GM19035 (cell line): ENCODE measurements at regions not wholly inside any gene's neighbourhood (a gene's known extent, or its start where the extent isn't known, plus 50 kb on each side); places are given as distances from the start of the nearest gene placed in this dataset.
"Not testable (repeated sequence)": the region's sequence is repeated elsewhere in the genome, so short reads cannot be mapped to it uniquely, and the experiment has no call there.

ENCODE experiments used
- ATAC-seq: cut with Tn5 transposase; IDR thresholded peaks from one replicate; pipeline ENCODE4 v1.9.1; 2021; ENCODE audit not compliant: unreplicated experiment

- no peak for ATAC-seq
Measured at GRCh38 chr5:168085261-168086031, 206.0 kb upstream of the WWC1 start.

- ATAC-seq = no peak
Measured at GRCh38 chr5:168086104-168086610, 205.3 kb upstream of the WWC1 start.

- ATAC-seq = no peak
Measured at GRCh38 chr5:168086746-168087145, 204.7 kb upstream of the WWC1 start.

GRCh38 chr5:168088410-168089173 is 202.9 kb upstream of the WWC1 start:
- ATAC-seq = no peak

- ATAC-seq = no peak
Measured at GRCh38 chr5:168089201-168089887, 202.1 kb upstream of the WWC1 start.

- ATAC-seq = no peak
Measured at GRCh38 chr5:168092209-168093185, 198.9 kb upstream of the WWC1 start.

GRCh38 chr5:168093200-168093910 is 198.1 kb upstream of the WWC1 start:
- ATAC-seq = no peak

- no peak for ATAC-seq
Measured at GRCh38 chr5:168096525-168096924, 194.9 kb upstream of the WWC1 start.

- ATAC-seq = no peak
Measured at GRCh38 chr5:168097876-168098653, 193.4 kb upstream of the WWC1 start.

- ATAC-seq = no peak
Measured at GRCh38 chr5:168101352-168101751, 190.1 kb upstream of the WWC1 start.

- not testable (repeated sequence) for ATAC-seq
Measured at GRCh38 chr5:168103018-168103417, 188.4 kb upstream of the WWC1 start.

- ATAC-seq = no peak
Measured at GRCh38 chr5:168104350-168104749, 187.1 kb upstream of the WWC1 start.

GRCh38 chr5:168104811-168105481 is 186.5 kb upstream of the WWC1 start:
- no peak for ATAC-seq

GRCh38 chr5:168106008-168106761 is 185.3 kb upstream of the WWC1 start:
- ATAC-seq = no peak

GRCh38 chr5:168109441-168109840 is 182.0 kb upstream of the WWC1 start:
- ATAC-seq = no peak

GRCh38 chr5:168110384-168110783 is 181.1 kb upstream of the WWC1 start:
- no peak for ATAC-seq
